GM21576 (cell line): ENCODE measurements at regions not wholly inside any gene's neighbourhood (a gene's known extent, or its start where the extent isn't known, plus 50 kb on each side); places are given as distances from the start of the nearest gene placed in this dataset.
"Not testable (repeated sequence)": the region's sequence is repeated elsewhere in the genome, so short reads cannot be mapped to it uniquely, and the experiment has no call there.

Experiments
- ATAC-seq: cut with Tn5 transposase; IDR thresholded peaks from one replicate; pipeline ENCODE4 v1.9.1; 2021; ENCODE audit warnings: mild to moderate bottlenecking, moderate library complexity; ENCODE audit not compliant: unreplicated experiment

DNA sequence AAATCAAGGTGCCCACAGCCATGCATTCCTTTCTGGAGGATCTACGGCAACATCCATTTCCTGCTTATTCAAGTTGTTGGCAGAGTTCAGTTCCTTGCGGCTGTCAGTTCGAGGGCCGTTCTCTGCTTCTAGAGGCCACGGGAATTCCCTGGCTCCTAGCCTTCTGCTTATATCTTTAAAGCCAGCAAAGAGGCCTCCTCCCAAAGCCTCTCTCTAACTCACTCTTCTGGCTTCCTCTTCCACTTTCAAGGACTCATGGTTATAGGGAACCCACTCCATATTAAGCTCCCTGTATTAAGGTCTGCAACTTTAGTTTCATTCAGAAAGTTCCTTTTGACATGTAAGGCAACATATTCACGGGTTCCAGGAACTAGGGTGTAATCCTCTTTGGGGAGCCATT lies 150.1 kb upstream of the RMP24 start:
- ATAC-seq = no peak

DNA sequence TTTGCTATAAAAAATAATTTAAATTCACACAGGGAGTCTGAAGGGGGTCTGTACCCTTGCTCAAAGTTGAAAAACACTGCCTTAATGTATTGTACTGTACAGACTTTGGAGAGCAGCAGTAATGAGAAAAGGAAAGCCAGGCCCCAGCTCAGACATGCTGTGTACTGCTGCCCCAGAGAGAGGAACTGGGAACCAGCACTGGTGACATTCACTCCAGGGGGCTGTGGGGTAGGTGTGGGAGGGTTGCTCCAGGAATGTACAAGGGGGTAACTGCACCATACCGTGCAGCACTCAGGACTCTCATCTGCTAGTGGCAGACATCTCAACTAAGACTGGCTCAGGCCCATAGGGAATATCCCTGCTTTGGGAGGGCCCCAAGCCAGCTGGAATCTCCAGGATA lies 146.0 kb upstream of the RMP24 start:
- ATAC-seq = no peak

DNA sequence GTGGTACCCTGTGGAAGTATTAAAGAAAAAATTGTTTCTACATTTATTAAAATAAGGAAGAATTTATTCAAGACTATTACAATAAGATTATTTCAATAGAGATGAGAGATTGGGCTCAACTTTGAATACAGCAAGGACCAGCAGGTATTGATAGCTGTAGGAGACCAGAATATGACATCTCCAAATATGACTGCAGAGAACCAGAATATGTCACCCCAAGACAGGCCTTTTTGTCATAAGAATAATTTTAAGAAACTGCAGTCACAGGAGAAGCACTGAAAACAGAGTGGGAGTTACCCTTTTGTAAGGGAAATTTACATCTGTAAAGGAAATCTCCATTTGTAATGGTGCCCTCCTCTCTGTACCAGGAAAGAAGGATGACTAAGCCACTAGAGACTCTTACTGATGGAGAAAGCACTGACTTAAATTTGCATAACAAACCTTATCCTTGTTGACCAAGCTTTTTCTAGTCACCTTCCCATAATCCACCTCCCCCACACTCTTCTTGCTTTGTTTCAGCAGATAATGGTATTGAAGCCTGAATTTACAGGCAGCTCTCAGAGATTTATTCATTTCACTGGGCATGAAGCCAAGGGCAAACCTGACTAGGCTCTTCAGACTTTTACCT lies 145.1 kb upstream of the RMP24 start:
- no peak for ATAC-seq

DNA sequence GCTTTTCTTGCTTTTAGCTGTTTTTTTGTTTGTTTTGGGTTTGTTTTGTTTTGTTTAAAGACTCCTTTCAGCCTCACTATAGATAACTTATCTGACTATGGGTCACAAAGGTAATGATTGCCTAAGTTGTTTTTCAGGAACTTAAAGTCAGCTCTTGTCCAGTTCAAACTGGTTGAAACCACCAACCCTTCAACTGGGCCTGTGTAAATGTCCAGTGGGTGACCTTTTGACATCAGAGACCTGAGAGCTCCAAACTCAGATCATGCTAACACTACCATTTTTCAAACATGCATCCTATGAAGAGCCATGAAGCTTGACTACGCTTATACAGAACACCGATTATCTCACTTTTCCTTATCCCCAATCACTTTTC lies 144.6 kb upstream of the RMP24 start:
- no peak for ATAC-seq

DNA sequence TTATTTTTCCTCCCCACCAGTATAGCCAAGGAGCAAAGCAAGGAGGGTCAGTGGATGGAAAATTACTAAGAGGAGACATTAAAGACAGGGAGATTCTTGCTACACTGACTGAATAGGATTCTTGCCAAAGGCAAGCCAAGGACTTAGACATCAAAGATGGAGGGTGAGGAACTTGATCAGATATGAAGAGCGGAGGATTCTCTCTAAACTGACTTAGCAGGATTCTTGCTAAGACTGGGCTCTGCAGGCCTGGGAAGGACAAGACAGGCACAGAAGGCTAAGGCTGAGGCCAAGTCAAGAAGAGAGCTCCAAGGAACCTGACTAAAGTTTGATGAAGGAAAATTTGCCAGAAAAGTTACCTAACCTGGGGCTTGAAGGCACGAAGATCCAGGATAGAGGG lies 143.9 kb upstream of the RMP24 start:
- no peak for ATAC-seq

DNA sequence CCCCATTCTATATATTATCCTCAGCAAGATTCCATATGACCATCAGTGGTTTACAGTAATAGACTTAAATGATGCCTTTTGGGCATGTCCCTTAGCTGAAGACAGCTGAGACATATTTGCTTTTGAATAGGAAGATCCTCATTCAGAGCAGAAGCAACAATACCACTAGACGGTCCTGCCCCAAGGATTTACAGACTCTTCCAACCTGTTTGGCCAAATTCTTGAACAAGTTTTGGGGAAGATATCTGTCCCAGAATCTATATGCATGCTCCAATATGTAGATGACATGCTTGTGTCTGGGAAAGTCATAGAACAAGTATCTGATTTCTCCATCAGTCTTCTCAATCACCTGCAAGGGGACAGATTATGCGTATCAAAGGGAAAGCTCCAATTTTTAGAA lies 137.1 kb upstream of the RMP24 start:
- ATAC-seq = no peak

DNA sequence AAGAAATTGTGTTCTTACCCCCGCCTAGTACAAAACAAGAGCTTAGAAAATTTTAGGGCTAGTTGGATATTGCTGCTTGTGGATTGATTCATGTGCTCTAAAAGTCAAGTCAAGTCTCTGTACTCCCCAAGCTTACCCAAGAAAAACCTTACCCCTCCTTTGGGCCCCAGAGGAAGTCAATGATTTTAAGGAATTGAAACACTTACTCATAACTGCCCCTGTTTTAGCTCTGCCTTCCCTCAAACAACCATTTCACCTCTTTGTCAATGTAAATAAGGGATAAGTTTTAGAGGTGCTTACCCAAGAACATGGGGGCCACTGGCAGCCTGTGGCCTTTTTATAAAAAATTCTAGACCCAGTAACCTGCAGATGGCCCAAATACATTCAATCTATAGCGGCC lies 136.6 kb upstream of the RMP24 start:
- peak; percentile 97 for ATAC-seq

DNA sequence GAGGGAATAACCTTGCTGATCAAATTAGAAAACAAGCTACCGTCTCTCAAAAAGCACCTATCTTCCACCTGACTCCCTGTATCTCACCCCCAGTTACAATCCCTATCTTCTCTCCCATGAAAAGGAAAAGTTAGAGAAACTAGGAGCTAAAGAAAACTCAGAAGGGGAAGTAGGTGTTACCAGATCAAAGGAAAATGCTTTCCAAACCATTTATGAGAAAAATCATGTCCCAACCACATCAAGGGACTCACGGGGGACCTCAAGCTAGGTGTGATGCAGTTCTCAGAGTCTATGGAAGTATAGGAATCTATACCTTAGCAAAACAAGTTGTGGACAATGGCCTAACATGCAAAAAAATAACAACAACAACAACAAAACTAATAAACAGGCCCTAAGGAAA lies 135.5 kb upstream of the RMP24 start:
- no peak for ATAC-seq

DNA sequence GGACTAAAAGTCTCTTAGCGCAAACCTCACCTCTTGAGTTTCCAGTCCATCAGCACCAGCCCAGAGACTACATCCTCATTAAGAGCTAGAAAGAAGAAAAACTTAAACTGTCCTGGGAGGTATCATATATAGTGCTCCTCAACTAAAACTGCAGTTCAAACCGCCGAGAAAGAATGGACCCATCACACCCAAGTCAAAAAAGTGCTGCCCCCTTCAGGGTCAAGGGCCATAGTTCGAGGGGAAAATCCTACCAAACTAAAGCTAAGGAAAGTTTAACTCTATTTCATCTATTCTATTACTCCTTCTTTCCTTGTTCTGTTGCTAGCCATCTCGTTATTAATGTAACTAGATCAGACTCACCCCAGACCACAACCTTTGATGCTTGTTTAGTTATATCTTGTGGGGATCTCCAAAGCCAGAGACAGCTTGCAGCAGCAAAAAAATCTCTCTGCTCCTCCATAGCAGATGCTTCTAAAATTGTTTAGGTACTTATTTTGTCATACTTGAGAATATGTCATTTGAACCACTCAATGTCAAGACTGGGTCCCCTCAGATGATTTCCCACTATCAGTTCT lies 134.5 kb upstream of the RMP24 start:
- ATAC-seq = no peak

DNA sequence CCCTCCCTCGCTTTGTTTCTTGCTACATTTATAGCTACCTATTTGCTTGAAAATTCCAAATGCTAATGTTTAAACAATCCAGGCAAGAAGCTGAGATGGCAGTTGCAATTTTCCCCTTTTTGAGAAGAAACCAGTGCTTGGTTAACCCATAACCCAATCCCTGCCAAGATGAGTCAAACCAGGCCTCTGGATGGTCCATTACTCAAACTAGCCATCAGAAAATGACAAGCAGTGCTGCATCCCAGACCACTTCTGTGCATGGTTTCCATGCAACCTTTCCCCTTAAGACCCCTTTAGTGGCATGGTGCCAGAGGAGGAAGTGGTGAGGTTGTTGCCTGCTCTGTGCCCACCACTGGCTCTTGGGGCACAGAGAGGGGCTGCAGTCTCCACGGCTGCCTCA lies 131.2 kb upstream of the RMP24 start:
- no peak for ATAC-seq

DNA sequence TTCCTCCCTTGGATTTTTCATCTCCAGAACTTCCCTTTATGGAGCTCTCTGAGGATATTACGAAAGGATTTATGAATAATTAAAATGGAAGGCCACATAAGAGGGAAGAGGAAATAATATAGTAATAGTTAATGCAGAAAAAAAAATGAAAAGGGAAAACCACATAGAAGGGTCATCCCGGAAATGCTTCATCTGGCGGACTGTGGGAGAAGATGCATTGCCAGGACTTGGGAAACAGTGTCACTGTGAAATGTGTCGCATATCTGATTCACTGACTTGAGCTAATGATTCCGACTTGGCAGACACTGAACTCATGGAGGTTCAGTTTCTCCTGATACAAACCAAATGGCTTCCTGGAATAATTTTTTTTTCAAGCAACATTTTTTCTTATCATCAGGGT lies 129.9 kb upstream of the RMP24 start:
- no peak for ATAC-seq

DNA sequence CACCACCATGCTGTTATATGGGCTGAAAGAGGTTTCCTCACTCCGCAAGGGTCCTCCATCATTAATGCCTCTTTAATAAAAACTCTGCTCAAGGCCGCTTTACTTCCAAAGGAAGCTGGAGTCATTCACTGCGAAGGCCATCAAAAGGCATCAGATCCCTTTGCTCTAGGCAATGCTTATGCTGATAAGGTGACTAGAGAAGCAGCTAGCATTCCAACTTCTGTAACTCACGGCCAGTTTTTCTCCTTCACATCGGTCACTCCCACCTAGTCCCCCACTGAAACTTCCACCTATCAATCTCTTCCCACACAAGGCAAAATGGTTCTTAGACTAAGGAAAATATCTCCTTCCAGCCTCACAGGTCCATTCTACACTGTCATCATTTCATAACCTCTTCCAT lies 124.2 kb upstream of the RMP24 start:
- ATAC-seq = not testable (repeated sequence)

DNA sequence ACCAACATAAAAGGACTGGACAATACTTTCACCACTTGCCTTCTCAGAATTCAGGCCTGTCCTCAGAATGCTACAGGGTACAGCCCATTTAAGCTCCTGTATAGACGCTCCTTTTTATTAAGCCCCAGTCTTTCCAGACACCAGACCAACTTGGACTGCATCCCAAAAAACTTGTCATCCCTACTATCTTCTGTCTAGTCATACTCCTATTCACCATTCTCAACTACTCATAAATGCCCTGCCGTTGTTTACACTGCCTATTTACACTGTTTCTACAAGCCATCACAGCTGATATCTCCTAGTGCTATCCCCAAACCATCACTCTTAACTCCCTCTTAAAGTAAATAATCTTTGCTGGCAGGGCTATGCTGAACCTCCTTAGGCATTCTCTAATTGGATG lies 123.2 kb upstream of the RMP24 start:
- not testable (repeated sequence) for ATAC-seq

DNA sequence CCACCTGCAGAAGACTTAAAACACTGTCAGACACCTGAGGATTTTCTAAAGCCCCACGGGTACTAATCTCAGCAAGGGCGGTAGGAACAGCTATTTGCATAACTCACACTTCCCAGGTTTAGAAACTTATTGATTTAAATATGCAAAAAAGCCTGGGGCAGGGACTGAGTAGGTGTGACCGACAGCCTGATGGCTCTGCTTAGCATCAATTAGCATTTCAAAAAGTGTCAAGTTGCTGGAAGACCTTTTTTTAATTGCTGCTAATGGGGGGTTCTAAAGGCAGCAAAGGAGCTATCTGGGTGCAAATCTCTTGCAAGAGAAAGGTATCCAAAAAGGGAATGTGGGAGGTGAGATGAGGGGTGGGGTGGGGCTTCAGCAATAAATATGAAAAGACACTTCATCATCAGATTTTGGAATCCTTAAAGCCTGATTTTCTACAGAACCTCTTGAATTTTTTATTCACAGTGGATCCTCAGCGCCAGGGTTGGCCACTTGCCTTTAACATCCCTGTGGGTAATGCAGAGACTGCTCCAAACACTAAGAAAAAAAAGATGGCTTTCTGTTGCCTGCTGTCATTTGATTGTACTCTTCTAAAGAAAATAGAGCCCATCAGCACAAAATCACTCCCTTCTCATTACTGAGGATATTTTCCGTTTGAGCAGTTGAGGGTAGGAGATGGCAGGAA lies 121.1 kb upstream of the RMP24 start:
- no peak for ATAC-seq

DNA sequence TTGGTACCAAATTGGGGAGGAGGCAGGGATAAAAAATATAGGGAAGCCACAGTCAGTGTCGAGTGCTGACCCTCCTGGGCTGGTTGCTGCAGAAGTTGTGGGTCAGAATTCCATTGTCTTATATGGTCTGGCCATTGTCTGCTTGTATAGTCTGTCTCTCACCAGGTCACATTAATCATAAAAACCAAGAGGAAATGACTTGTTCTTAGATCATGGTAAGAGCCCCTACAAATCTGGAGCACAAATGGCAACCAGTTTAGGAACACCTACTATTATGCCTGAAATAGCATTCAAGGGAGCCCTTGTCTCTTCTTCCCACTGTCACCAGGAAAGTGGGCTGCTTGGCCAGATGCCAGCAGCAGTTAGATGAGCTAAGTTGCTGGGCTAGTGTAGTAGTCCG lies 119.7 kb upstream of the RMP24 start:
- no peak for ATAC-seq

DNA sequence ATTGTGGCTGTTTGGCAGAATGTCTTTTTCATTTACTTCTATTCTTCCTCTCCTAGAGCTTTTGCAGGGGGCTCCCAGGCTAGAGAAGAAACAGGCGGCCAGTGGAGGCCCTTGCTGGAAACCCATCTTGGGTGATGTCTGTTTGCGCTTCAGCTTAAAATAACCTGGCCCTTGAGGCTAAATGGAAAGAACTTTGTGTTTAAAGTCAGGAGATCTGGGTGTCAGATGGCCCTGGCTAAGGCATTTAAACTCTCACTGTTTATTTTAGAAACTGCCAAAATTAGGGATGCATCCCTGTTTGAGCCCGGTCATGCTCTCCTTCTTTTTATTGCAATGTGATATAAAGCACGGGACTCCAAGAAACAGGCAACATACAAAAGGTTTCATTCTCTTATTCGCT lies 118.4 kb upstream of the RMP24 start:
- ATAC-seq = no peak

DNA sequence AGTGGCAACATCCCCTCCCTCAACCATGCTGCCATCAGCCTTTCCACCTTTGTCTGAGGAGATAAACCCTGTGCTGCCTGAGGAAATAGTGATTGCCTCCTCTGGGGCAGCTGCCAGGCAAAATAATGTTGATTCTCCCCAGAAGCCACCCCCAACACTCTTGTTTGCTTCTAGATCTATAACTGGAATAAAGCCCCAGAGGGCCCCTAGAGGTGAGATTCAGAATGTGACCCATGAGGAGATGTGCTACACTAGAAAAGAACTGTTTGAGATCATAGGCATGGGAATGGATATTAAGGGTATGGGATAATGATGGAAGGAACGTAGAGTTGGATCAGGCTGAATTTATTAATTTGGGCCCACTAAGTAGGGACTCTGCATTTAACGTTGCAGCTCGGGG lies 116.3 kb upstream of the RMP24 start:
- no peak for ATAC-seq

DNA sequence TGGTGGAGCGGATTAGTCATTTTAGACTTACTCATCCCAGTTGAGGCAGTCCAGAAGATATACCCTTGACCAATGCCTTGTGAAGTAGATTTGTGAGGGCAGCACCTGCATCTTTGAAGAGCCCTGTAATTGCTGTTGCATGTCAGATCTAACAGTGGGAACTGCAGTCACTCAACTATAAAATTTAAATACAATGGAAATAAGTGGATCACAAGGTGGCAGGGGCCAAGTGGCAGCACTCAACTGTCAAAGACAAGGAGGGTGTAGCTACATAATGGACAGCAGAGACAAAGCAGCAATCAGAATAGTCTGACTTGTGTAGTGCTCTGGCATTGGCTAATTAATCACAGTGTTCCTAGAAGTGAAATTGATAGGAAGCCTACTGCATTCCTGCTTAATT lies 115.8 kb upstream of the RMP24 start:
- ATAC-seq = not testable (repeated sequence)

DNA sequence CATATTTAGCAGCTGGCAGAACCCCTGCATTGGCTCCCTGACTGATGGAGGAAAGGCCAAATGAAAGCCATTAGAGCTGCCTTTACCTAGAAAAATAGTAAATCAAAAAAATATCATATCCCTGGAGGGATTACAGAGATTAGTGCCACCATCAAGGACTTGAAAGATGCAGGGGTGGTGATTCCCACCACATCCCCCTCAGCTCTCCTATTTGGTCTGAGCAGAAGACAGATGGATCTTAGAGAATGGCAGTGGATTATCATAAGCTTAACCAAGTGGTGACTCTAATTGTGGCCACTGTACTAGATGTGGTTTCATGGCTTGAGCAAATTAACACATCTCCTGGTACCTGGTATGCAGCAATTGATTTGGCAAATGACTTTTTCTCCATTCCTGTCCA lies 114.9 kb upstream of the RMP24 start:
- not testable (repeated sequence) for ATAC-seq

DNA sequence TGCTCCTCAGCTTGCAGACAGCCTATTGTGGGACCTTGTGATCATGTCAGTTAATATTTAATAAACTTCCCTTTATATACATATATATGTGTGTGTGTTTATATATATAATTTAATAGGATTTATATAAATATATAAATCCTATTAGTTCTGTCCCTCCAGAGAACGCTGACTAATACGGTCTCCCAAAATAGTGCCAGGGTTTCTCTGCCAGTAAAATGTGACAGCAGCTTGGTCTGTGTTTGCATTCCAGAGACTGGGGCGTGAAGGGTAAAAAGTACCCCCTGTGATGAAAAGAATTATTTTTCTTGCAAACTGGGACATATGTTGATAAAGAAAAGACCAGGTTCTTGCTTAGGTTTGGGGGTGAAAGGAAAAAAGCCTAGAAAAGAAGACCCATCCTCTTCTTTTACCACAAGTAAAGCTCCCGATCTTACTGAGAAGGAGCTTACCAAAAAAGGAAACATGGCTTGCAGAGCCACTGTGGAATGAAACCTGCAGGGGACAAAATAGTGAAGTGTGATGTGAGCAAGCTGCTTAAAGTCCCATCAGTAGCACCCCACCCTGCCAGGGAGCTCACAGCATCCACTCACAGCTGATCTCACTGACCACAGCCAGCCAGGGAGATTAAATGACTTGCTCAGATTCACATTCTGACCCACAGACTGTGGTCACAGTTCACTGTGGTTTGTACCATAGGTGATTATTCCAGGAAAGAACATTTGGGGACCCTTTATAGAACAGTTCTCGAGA lies 110.9 kb upstream of the RMP24 start:
- ATAC-seq = no peak

DNA sequence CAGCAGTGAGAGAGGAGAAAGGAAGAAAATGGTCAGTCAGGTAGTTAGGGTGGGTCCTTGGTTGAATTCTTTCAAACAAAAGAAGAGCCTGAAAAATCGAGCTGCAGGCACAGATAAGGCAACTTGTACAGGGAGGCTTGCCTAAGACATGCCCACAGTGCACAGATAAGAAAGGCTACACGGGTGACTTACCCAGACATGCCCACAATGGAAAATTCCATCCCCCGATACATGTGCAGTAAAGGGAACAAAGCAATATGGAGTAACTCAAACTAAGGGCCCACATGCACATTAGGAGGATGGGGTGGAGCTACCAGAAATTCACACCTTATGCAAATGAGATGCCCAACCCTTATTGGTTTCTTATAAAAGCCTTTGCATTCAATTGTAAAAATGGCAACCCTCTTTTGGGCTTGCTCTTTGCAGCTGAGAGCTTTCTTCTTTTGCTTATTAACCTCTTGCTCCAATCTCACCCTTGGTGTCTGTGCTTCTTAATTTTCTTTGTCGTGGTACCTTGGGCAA lies 110.3 kb upstream of the RMP24 start:
- no peak for ATAC-seq

DNA sequence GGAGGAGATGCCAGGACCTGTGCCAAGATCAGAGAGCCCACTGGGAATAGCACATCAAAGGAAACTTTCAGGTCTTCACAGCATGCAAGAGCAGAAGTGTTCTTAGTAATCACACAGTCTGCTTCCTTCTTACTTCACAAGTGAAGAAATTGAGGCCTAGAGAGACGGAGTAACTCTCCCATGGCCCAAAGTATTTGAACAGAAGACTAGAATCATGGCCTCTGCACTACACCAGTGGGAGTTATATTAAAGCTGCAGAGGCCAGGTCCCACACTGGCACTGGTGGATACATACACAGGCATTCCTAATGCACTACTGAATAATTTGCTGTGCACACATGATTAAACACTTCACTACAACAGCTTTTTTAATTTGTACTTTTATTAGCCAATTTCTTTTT lies 107.6 kb upstream of the RMP24 start:
- ATAC-seq = no peak
